ENCODE measurements at regions not wholly inside any gene's neighbourhood (a gene's known extent, or its start where the extent isn't known, plus 50 kb on each side); places are given as distances from the start of the nearest gene placed in this dataset.

- 77 to 80% methylated on average over 3 of the region's 3 CpGs for WGBS, 2 donors
- no peaks in the 10 kb centered on the region for H3K27me3 ChIP-seq (ENCODE audit: control insufficient read depth in 3 of 3, insufficient read depth in 3 of 3, low read length in 2 of 3)
- H3K27ac ChIP-seq (ENCODE audit: low read depth in 1 of 2, low read length in 1 of 2) = no peak overlapping the region
- no peaks in the 10 kb centered on the region for H3K9me3 ChIP-seq (ENCODE audit: control insufficient read depth in 4 of 4, insufficient read depth in 3 of 4, low read length in 3 of 4)
- DNase-seq = peak in 2 of 3 donors; percentile 28 to 34
- TF ChIP-seq, protein P1, sequence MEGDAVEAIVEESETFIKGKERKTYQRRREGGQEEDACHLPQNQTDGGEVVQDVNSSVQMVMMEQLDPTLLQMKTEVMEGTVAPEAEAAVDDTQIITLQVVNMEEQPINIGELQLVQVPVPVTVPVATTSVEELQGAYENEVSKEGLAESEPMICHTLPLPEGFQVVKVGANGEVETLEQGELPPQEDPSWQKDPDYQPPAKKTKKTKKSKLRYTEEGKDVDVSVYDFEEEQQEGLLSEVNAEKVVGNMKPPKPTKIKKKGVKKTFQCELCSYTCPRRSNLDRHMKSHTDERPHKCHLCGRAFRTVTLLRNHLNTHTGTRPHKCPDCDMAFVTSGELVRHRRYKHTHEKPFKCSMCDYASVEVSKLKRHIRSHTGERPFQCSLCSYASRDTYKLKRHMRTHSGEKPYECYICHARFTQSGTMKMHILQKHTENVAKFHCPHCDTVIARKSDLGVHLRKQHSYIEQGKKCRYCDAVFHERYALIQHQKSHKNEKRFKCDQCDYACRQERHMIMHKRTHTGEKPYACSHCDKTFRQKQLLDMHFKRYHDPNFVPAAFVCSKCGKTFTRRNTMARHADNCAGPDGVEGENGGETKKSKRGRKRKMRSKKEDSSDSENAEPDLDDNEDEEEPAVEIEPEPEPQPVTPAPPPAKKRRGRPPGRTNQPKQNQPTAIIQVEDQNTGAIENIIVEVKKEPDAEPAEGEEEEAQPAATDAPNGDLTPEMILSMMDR (IDR thresholded peaks at IDR 0.05; ENCODE audit: control extremely low read depth, extremely low read depth) = no peak
- H3K4me3 ChIP-seq = no peak overlapping the region
- peak; percentile 41 for ATAC-seq (ENCODE audit: insufficient read depth, low FRiP score)
- H3K9ac ChIP-seq (ENCODE audit: insufficient read depth in 1 of 2, low read length in 2 of 2) = no peak overlapping the region
- no peaks in the 10 kb centered on the region for H3K36me3 ChIP-seq (ENCODE audit: control insufficient read depth in 4 of 4, insufficient read depth in 4 of 4, low read length in 4 of 4)
- H3K4me1 ChIP-seq (ENCODE audit: control insufficient read depth in 5 of 5, insufficient read depth in 5 of 5, low read length in 5 of 5) = peaks cover 0 to 3% (median 0%) of the 10 kb centered on the region in 5 donors
These were observed 61.4 kb upstream of the PPP1R3C start for GRCh38 chr10:91694170-91694794.

GRCh38 chr10:91691981-91692380 lies 59.1 kb upstream of the PPP1R3C start:
- DNase-seq = no peak
- Histone ChIP-seq H3K27me3 (ENCODE audit: control insufficient read depth in 3 of 3, insufficient read depth in 3 of 3, low read length in 2 of 3) (no peaks in the 10 kb centered on the region), H3K4me3 (no peak overlapping the region), H3K9ac (ENCODE audit: insufficient read depth in 1 of 2, low read length in 2 of 2) (no peak overlapping the region), H3K36me3 (ENCODE audit: control insufficient read depth in 4 of 4, insufficient read depth in 4 of 4, low read length in 4 of 4) (no peaks in the 10 kb centered on the region), H3K27ac (ENCODE audit: low read depth in 1 of 2, low read length in 1 of 2) (no peak overlapping the region), H3K4me1 (ENCODE audit: control insufficient read depth in 5 of 5, insufficient read depth in 5 of 5, low read length in 5 of 5) (peaks cover 0 to 3% (median 0%) of the 10 kb centered on the region in 5 donors), H3K9me3 (ENCODE audit: control insufficient read depth in 4 of 4, insufficient read depth in 3 of 4, low read length in 3 of 4) (no peaks in the 10 kb centered on the region)
- no peak for ATAC-seq (ENCODE audit: insufficient read depth, low FRiP score)
- TF ChIP-seq, protein P1 (IDR thresholded peaks at IDR 0.05; ENCODE audit: control extremely low read depth, extremely low read depth) = no peak
- 85 to 93% methylated on average over 6 of the region's 6 CpGs for WGBS, 2 donors

GRCh38 chr10:91690996-91691676 lies 58.3 kb upstream of the PPP1R3C start:
- H3K9ac ChIP-seq (ENCODE audit: insufficient read depth in 1 of 2, low read length in 2 of 2) = no peak overlapping the region
- H3K36me3 ChIP-seq (ENCODE audit: control insufficient read depth in 4 of 4, insufficient read depth in 4 of 4, low read length in 4 of 4) = no peaks in the 10 kb centered on the region
- no peak overlapping the region for H3K27ac ChIP-seq (ENCODE audit: low read depth in 1 of 2, low read length in 1 of 2)
- peaks cover 0 to 3% (median 0%) of the 10 kb centered on the region in 5 donors for H3K4me1 ChIP-seq (ENCODE audit: control insufficient read depth in 5 of 5, insufficient read depth in 5 of 5, low read length in 5 of 5)
- WGBS, 2 donors = 97 to 98% methylated on average over 3 of the region's 3 CpGs
- TF ChIP-seq, protein P1 (IDR thresholded peaks at IDR 0.05; ENCODE audit: control extremely low read depth, extremely low read depth) = no peak
- H3K4me3 ChIP-seq = no peak overlapping the region
- ATAC-seq (ENCODE audit: insufficient read depth, low FRiP score) (no peak), DNase-seq (no peak)
- no peaks in the 10 kb centered on the region for H3K9me3 ChIP-seq (ENCODE audit: control insufficient read depth in 4 of 4, insufficient read depth in 3 of 4, low read length in 3 of 4)
- no peaks in the 10 kb centered on the region for H3K27me3 ChIP-seq (ENCODE audit: control insufficient read depth in 3 of 3, insufficient read depth in 3 of 3, low read length in 2 of 3)

Measured in lung (tissue), 11 donors.